K562 (cell line): ENCODE measurements at regions not wholly inside any gene's neighbourhood (a gene's known extent, or its start where the extent isn't known, plus 50 kb on each side); places are given as distances from the start of the nearest gene placed in this dataset.

ENCODE experiments used
- ATAC-seq: fragments of 200-7000 bp; cut with Tn5 transposase; 3 replicates; pipeline ENCODE4 v1.9.1; 2020; ENCODE audit warnings: moderate library complexity
- BruUV-seq: library from RNA; stranded (reverse); fragments of 400-500 nt; replicated peaks from 2 replicates; lab custom pipeline; 2021; lab: Mats Ljungman, UMichigan
- CTCF ChIA-PET: fragments of 300-600 bp; formaldehyde crosslinking; extraction: SDS; loops from one replicate; lab custom pipeline; 2021; ENCODE audit warnings: low intra/inter-chr PET ratio; lab: Yijun Ruan, JAX
- POLR2A ChIA-PET: fragments of 300-600, 350-650 bp; sonication (Branson Sonifier 250); formaldehyde crosslinking; extraction: SDS; loops from one replicate; lab custom pipeline; 2021; ENCODE audit warnings: antibody characterized with exemption, inconsistent platforms; lab: Yijun Ruan, JAX
- DNase-seq, 4 experiments: peaks; one replicate each; pipeline versions ENCODE4 v3.0.0 to v3.0.0-alpha.2; 2011 to 2018; ENCODE audit warnings: low spot score in 3 of 4, mixed read lengths in 3 of 4; ENCODE audit errors: extremely low read depth in 1 of 4
- FAIRE-seq: peaks from 2 replicates; lab custom pipeline; 2011; peaks lifted over from hg19 to GRCh38; lab: Jason Lieb, UNC
- H2AFZ ChIP-seq: 2 replicates; pipeline ENCODE4 v1.6.0; 2011; ENCODE audit warnings: low read depth, low read length, control low read depth, inconsistent platforms
- H3K27ac ChIP-seq: fragments of 200-600 bp; 3 replicates; pipeline ENCODE4 v1.8.0; 2011; ENCODE audit warnings: low read depth, mild to moderate bottlenecking, control low read depth, inconsistent platforms, low read length, moderate library complexity, mixed read lengths; ENCODE audit errors: extremely low read depth
- H3K27me3 ChIP-seq, 2 experiments: fragments of 300-600 bp in 1 of 2; 2 replicates in 1 of 2; 3 replicates in 1 of 2; pipeline versions ENCODE4 v1.6.0 to v1.8.0; 2011; ENCODE audit warnings: inconsistent platforms in 2 of 2, low read length in 2 of 2, mild to moderate bottlenecking in 1 of 2, mixed read lengths in 1 of 2, moderate library complexity in 1 of 2; ENCODE audit not compliant: control insufficient read depth in 2 of 2, insufficient read depth in 2 of 2
- H3K36me3 ChIP-seq: fragments of 300-600 bp; 3 replicates; pipeline ENCODE4 v1.8.0; 2011; ENCODE audit warnings: mild to moderate bottlenecking, low read length, inconsistent platforms; ENCODE audit not compliant: control insufficient read depth, insufficient read depth
- H3K4me1 ChIP-seq, 2 experiments: fragments of 200-600 bp in 1 of 2; replicated peaks in 1 of 2; 2 replicates in 1 of 2; 3 replicates in 1 of 2; pipeline versions ENCODE4 v1.5.1 to v1.8.0; 2011; ENCODE audit warnings: inconsistent platforms in 2 of 2, low read length in 2 of 2, mild to moderate bottlenecking in 1 of 2, mixed read lengths in 1 of 2, moderate library complexity in 1 of 2; ENCODE audit not compliant: control insufficient read depth in 2 of 2, insufficient read depth in 2 of 2
- H3K4me2 ChIP-seq: 2 replicates; pipeline ENCODE4 v1.6.1; 2011; ENCODE audit warnings: low read length, control low read depth, inconsistent platforms, mixed read lengths; ENCODE audit not compliant: insufficient read depth
- H3K4me3 ChIP-seq: fragments of 200-600 bp; sonication (generic), shearing (Covaris generic); 2 replicates; pipeline ENCODE4 v1.5.1; 2016; ENCODE audit warnings: control low read depth, inconsistent platforms
- H3K79me2 ChIP-seq: fragments of 200-600 bp; 3 replicates; pipeline ENCODE4 v1.8.0; 2011; ENCODE audit warnings: low read length, inconsistent platforms; ENCODE audit not compliant: control insufficient read depth, insufficient read depth
- H3K9ac ChIP-seq, 2 experiments: 2 replicates each; pipeline versions ENCODE4 v1.6.0 to v1.6.1; 2011; ENCODE audit warnings: low read depth in 2 of 2, low read length in 2 of 2, control low read depth in 1 of 2, inconsistent platforms in 1 of 2, mild to moderate bottlenecking in 1 of 2, mixed read lengths in 1 of 2; ENCODE audit not compliant: insufficient read depth in 1 of 2
- H3K9me1 ChIP-seq: one replicate; pipeline ENCODE4 v1.6.0; 2011; ENCODE audit warnings: inconsistent platforms, mild to moderate bottlenecking, low read length, moderate library complexity; ENCODE audit not compliant: control insufficient read depth, insufficient read depth
- H3K9me3 ChIP-seq: replicated peaks from 2 replicates; pipeline ENCODE4 v1.5.1; 2011; ENCODE audit warnings: low read depth, low read length, inconsistent platforms; ENCODE audit not compliant: control insufficient read depth, insufficient read depth
- H4K20me1 ChIP-seq: replicated peaks from 2 replicates; pipeline ENCODE4 v1.6.1; 2011; ENCODE audit warnings: low read length, inconsistent platforms, mixed read lengths; ENCODE audit not compliant: control insufficient read depth, insufficient read depth
- DMBX1 ChIP-seq: fragments of 250-450 bp; sonication (Bioruptor Pico); IDR thresholded peaks from 2 replicates; pipeline ENCODE4 v1.8.0; 2022; ENCODE audit warnings: inconsistent platforms, mild to moderate bottlenecking, moderate library complexity, borderline replicate concordance
- FIP1L1 ChIP-seq: fragments of 200-400 bp; formaldehyde crosslinking; IDR thresholded peaks from 2 replicates; pipeline ENCODE4 v1.6.1; 2018; ENCODE audit warnings: mild to moderate bottlenecking, low read depth, low read length; ENCODE audit not compliant: poor library complexity, severe bottlenecking
- HMG20B ChIP-seq: fragments of 250-450 bp; sonication (Bioruptor Pico); IDR thresholded peaks from 2 replicates; pipeline ENCODE4 v1.5.0; 2021; ENCODE audit warnings: mild to moderate bottlenecking
- MEF2A ChIP-seq: IDR thresholded peaks from 2 replicates; pipeline ENCODE4 v1.6.1; 2011; ENCODE audit warnings: low read depth, mild to moderate bottlenecking, low read length, moderate library complexity; ENCODE audit not compliant: control insufficient read depth
- MIER1 ChIP-seq: fragments of 450-650 bp; IDR thresholded peaks from 2 replicates; pipeline ENCODE4 v1.6.1; 2016; ENCODE audit warnings: antibody characterized with exemption, mild to moderate bottlenecking, low read depth
- SUPT5H ChIP-seq: fragments of 450-650 bp; IDR thresholded peaks from 2 replicates; pipeline ENCODE4 v1.6.1; 2016
- THRA ChIP-seq: fragments of 450-650 bp; IDR thresholded peaks from 2 replicates; pipeline ENCODE4 v1.6.1; 2017; ENCODE audit warnings: mild to moderate bottlenecking, moderate library complexity
- ZFP36 ChIP-seq: fragments of 150-350 bp; IDR thresholded peaks from 2 replicates; pipeline ENCODE4 v1.6.1; 2018; ENCODE audit warnings: low read length, low read depth; ENCODE audit not compliant: partially characterized antibody
- ZNF764 ChIP-seq: fragments of 250-450 bp; sonication (Bioruptor Pico); IDR thresholded peaks from 2 replicates; pipeline ENCODE4 v1.4.0; 2020; ENCODE audit warnings: low read depth, mild to moderate bottlenecking, moderate library complexity
- WGBS: fragments of 100-300 bp; shearing (Covaris generic); methylation state at CpG from one replicate; pipeline ENCODE4 v1.1.6; 2016; ENCODE audit warnings: low coverage, mixed read lengths; ENCODE audit not compliant: insufficient coverage; ENCODE audit errors: missing lambda C conversion rate; 5-methylcytosine and 5-hydroxymethylcytosine counted together
- in situ Hi-C: fragments of 300-500 bp; cut with MboI; formaldehyde crosslinking; loops from 4 replicates; pipeline ENCODE4 v1.15.0; 2018; ENCODE audit warnings: inconsistent platforms, mixed read lengths
- intact Hi-C: fragments of 100-400 bp; cut with micrococcal nuclease; formaldehyde crosslinking; loops from 2 replicates; pipeline ENCODE4 v1.14.2; 2022

DNA sequence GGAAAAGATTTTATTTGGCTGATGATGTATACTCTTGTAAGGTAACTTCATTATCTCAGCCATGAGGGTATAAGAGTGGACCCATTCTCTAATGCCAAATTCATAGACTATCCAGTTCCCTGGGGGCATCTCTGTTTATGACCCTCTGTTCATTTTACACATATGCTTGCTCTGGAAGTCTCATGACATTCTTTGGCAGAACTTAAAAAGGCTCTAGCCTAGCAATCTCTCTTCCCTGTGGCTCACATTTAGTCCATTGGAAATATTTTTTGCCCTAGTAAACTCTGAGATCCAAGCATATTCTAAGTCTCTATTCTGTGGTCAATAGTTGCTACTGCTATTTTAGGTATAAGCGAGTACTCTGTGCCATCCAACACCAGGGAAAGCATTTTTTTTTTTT is 1201.8 kb upstream of the ZEB2 start:
- no peak for DNase-seq
- Histone ChIP-seq H3K36me3 (no peaks in the 10 kb centered on the region), H3K79me2 (no peaks in the 10 kb centered on the region), H3K9me3 (peaks cover 6% of the 10 kb centered on the region), H3K9ac (no peak overlapping the region), H3K4me3 (no peak overlapping the region), H2AFZ (no peak overlapping the region), H4K20me1 (no peaks in the 10 kb centered on the region), H3K4me2 (no peak overlapping the region), H3K27me3 (no peaks in the 10 kb centered on the region), H3K9me1 (peaks cover 3% of the 10 kb centered on the region), H3K4me1 (peaks cover 5 to 20% of the 10 kb centered on the region in 2 experiments; a peak in 4 of 5 replicates)
- in situ Hi-C loops: no loop called here
- BruUV-seq: no TSS peak
- POLR2A ChIA-PET: no interaction called here
- intact Hi-C loops: no loop called here
- WGBS: 100% methylated on average over 1 of the region's 1 CpG
- ATAC-seq: no peak
- no peak for FAIRE-seq
- no peak for TF ChIP-seq DMBX1 (CRISPR knock-in tag)
- no peak for TF ChIP-seq THRA
- no peak for TF ChIP-seq HMG20B (CRISPR knock-in tag)
- no peak for TF ChIP-seq ZFP36
- no peak for TF ChIP-seq MEF2A
- no peak for TF ChIP-seq MIER1
- TF ChIP-seq ZNF764 (CRISPR knock-in tag): no peak
- TF ChIP-seq FIP1L1: no peak
- no peak for TF ChIP-seq SUPT5H
- TF ChIP-seq, all 486 proteins: peak for 0
- H3K27ac ChIP-seq: no peak overlapping the region
- CTCF ChIA-PET: interaction anchor here (0.6 kb wide), 1 partner anchor 269 kb away, joined by 4 read pairs; no protein-coding TSS in a partner anchor
